Caco-2 (cell line): ENCODE measurements at regions not wholly inside any gene's neighbourhood (a gene's known extent, or its start where the extent isn't known, plus 50 kb on each side); places are given as distances from the start of the nearest gene placed in this dataset.

ENCODE experiments used
- BruUV-seq: library from RNA; stranded (reverse); fragments of 400-500 nt; replicated peaks from 2 replicates; lab custom pipeline; 2021; lab: Mats Ljungman, UMichigan
- CTCF ChIA-PET: fragments of 300-600 bp; sonication (Branson Sonifier 250); formaldehyde crosslinking; loops from one replicate; lab custom pipeline; 2022; ENCODE audit warnings: antibody characterized with exemption; lab: Charles Lee
- POLR2A ChIA-PET: fragments of 300-600 bp; sonication (Branson Sonifier 250); formaldehyde crosslinking; loops from one replicate; lab custom pipeline; 2022; ENCODE audit warnings: antibody characterized with exemption; lab: Charles Lee
- DNase-seq, 2 experiments: peaks; one replicate each; pipeline versions ENCODE4 v3.0.0 to v3.0.0-alpha.2; 2020 to 2022
- H3K27me3 ChIP-seq: replicated peaks from 2 replicates; pipeline ENCODE4 v1.6.0; 2011; ENCODE audit warnings: low read length; ENCODE audit not compliant: control insufficient read depth, insufficient read depth
- H3K36me3 ChIP-seq: 2 replicates; pipeline ENCODE4 v1.5.1; 2011; ENCODE audit warnings: low read length; ENCODE audit not compliant: control insufficient read depth, insufficient read depth
- H3K4me1 ChIP-seq: fragments of 250-450 bp; sonication (Bioruptor Pico); 2 replicates; pipeline ENCODE4 v1.5.1; 2020; ENCODE audit warnings: mild to moderate bottlenecking
- H3K4me3 ChIP-seq: 2 replicates; pipeline ENCODE4 v1.5.1; 2011; ENCODE audit warnings: low read depth, mild to moderate bottlenecking, control low read depth, low read length
- H3K9me3 ChIP-seq: fragments of 250-450 bp; sonication (Bioruptor Pico); 2 replicates; pipeline ENCODE4 v1.5.1; 2020; ENCODE audit warnings: mild to moderate bottlenecking, moderate library complexity
- H3K27ac Mint-ChIP-seq: one replicate; pipeline ENCODE4 v1.8.0; 2022; ENCODE audit warnings: mixed read lengths; ENCODE audit not compliant: unreplicated experiment
- H3K27me3 Mint-ChIP-seq: one replicate; pipeline ENCODE4 v1.8.0; 2022; ENCODE audit warnings: mixed read lengths; ENCODE audit not compliant: insufficient read depth, unreplicated experiment
- H3K36me3 Mint-ChIP-seq: one replicate; pipeline ENCODE4 v1.8.0; 2022; ENCODE audit warnings: mild to moderate bottlenecking, mixed read lengths; ENCODE audit not compliant: insufficient read depth, unreplicated experiment
- H3K4me1 Mint-ChIP-seq: one replicate; pipeline ENCODE4 v1.8.0; 2022; ENCODE audit warnings: low read depth, mixed read lengths; ENCODE audit not compliant: unreplicated experiment
- H3K4me3 Mint-ChIP-seq: one replicate; pipeline ENCODE4 v1.8.0; 2022; ENCODE audit warnings: mild to moderate bottlenecking, moderate library complexity, mixed read lengths; ENCODE audit not compliant: unreplicated experiment
- H3K9me3 Mint-ChIP-seq: one replicate; pipeline ENCODE4 v1.8.0; 2022; ENCODE audit warnings: mixed read lengths; ENCODE audit not compliant: unreplicated experiment
- intact Hi-C: fragments of 100-400 bp; cut with micrococcal nuclease; formaldehyde crosslinking; loops from one replicate; pipeline ENCODE4 v1.10.0; 2022; ENCODE audit not compliant: unreplicated experiment
- TF ChIP-seq, protein P1 (sequence below), 2 experiments: fragments of 200-600 bp in 1 of 2; IDR thresholded peaks; 1 replicate in 1 of 2; 2 replicates in 1 of 2; pipeline versions ENCODE4 v1.5.1 to v1.8.0; 2011 to 2022; ENCODE audit warnings: antibody characterized with exemption in 1 of 2, control low read depth in 1 of 2, inconsistent platforms in 1 of 2, low read depth in 1 of 2, low read length in 1 of 2, mild to moderate bottlenecking in 1 of 2, moderate library complexity in 1 of 2; ENCODE audit not compliant: insufficient read depth in 1 of 2, severe bottlenecking in 1 of 2, unreplicated experiment in 1 of 2

GRCh38 chr21:34022627-34023335, 50.6 kb upstream of the MRPS6 start:
- peaks cover 12% of the 10 kb centered on the region for H3K9me3 Mint-ChIP-seq
- no peak for DNase-seq
- no peak overlapping the region for H3K4me3 Mint-ChIP-seq
- peaks cover 5% of the 10 kb centered on the region for H3K4me1 Mint-ChIP-seq
- Histone ChIP-seq H3K4me3 (no peak overlapping the region), H3K4me1 (peaks cover 37% of the 10 kb centered on the region), H3K27me3 (no peaks in the 10 kb centered on the region), H3K9me3 (peaks cover 7% of the 10 kb centered on the region; the same call in 1 of the 2 replicates), H3K36me3 (no peaks in the 10 kb centered on the region)
- BruUV-seq: no TSS peak
- H3K27me3 Mint-ChIP-seq: no peaks in the 10 kb centered on the region
- no peaks in the 10 kb centered on the region for H3K36me3 Mint-ChIP-seq
- ChIA-PET CTCF (interaction anchor here (0.6 to 1.5 kb wide), 4 partner anchors 80 to 179 kb away, joined by 3 to 5 read pairs (median 3); no protein-coding TSS in a partner anchor), POLR2A (interaction anchor here (0.5 to 1.4 kb wide), 3 partner anchors 51 to 1714 kb away, joined by 3 to 4 read pairs (median 3); partner anchors contain the start of genes MRPS6 and SLC5A3)
- intact Hi-C loops: loop anchor here (5.0 kb wide), 1 partner anchor 55 kb away; no protein-coding TSS in a partner anchor
- TF ChIP-seq, protein P1, sequence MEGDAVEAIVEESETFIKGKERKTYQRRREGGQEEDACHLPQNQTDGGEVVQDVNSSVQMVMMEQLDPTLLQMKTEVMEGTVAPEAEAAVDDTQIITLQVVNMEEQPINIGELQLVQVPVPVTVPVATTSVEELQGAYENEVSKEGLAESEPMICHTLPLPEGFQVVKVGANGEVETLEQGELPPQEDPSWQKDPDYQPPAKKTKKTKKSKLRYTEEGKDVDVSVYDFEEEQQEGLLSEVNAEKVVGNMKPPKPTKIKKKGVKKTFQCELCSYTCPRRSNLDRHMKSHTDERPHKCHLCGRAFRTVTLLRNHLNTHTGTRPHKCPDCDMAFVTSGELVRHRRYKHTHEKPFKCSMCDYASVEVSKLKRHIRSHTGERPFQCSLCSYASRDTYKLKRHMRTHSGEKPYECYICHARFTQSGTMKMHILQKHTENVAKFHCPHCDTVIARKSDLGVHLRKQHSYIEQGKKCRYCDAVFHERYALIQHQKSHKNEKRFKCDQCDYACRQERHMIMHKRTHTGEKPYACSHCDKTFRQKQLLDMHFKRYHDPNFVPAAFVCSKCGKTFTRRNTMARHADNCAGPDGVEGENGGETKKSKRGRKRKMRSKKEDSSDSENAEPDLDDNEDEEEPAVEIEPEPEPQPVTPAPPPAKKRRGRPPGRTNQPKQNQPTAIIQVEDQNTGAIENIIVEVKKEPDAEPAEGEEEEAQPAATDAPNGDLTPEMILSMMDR (IDR thresholded peaks at IDR 0.05; ENCODE audit: insufficient read depth in 1 of 2, low read depth in 1 of 2, low read length in 1 of 2, severe bottlenecking in 1 of 2, unreplicated experiment in 1 of 2): no peak
- H3K27ac Mint-ChIP-seq: no peak overlapping the region

- Mint-ChIP-seq H3K36me3 (no peaks in the 10 kb centered on the region), H3K27ac (no peak overlapping the region), H3K4me3 (no peak overlapping the region), H3K27me3 (no peaks in the 10 kb centered on the region), H3K4me1 (peaks cover 5% of the 10 kb centered on the region), H3K9me3 (peaks cover 6% of the 10 kb centered on the region)
- Histone ChIP-seq H3K4me3 (no peak overlapping the region), H3K36me3 (no peaks in the 10 kb centered on the region), H3K4me1 (peaks cover 43% of the 10 kb centered on the region), H3K27me3 (no peaks in the 10 kb centered on the region), H3K9me3 (no peaks in the 10 kb centered on the region)
- TF ChIP-seq, protein P1 (IDR thresholded peaks at IDR 0.05; ENCODE audit: insufficient read depth in 1 of 2, low read depth in 1 of 2, low read length in 1 of 2, severe bottlenecking in 1 of 2, unreplicated experiment in 1 of 2): no peak
- BruUV-seq: no TSS peak
- POLR2A ChIA-PET: interaction anchor here (1.4 kb wide), 1 partner anchor 52 kb away, joined by 3 read pairs; the partner anchor contains the start of genes MRPS6 and SLC5A3
- CTCF ChIA-PET: interaction anchor here (1.5 kb wide), 1 partner anchor 98 kb away, joined by 5 read pairs; no protein-coding TSS in a partner anchor
- intact Hi-C loops: loop anchor here (5.0 kb wide), 1 partner anchor 54 kb away; no protein-coding TSS in a partner anchor
- DNase-seq: no peak
These were observed 51.7 kb upstream of the MRPS6 start for GRCh38 chr21:34021726-34022125.

DNA sequence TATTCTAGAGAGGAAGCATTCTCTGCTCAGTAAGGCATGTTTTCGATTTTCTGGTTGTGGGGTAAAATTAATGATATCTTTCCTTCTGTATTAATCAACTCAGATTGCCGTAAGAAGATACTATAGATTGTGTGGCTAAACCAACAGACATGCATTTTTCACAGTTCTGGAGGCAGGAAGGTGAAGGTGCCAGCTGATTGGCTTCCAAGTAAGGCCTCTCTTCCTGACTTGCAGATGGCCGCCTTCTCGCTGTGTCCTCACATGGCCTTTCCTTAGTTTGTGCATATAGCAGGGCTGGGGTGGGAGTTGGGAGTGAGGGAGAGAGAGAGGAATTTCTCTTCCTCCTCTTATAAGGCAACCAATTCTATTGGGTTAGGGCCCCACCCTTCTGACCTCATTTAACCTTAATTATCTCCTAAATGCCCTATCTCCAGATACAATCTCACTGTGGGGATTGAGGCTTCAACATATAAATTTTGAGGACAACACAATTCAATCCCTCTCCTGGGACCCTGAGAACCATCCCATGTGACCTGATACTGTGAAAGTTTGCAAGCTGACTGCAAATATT, 52.3 kb upstream of the MRPS6 start:
- Mint-ChIP-seq H3K4me3 (no peak overlapping the region), H3K36me3 (no peaks in the 10 kb centered on the region), H3K9me3 (no peaks in the 10 kb centered on the region), H3K4me1 (peaks cover 5% of the 10 kb centered on the region), H3K27me3 (no peaks in the 10 kb centered on the region), H3K27ac (no peak overlapping the region)
- Histone ChIP-seq H3K36me3 (no peaks in the 10 kb centered on the region), H3K4me1 (peaks cover 43% of the 10 kb centered on the region), H3K27me3 (no peaks in the 10 kb centered on the region), H3K9me3 (no peaks in the 10 kb centered on the region), H3K4me3 (no peak overlapping the region)
- no TSS peak for BruUV-seq
- DNase-seq: no peak
- TF ChIP-seq, protein P1 (IDR thresholded peaks at IDR 0.05; ENCODE audit: insufficient read depth in 1 of 2, low read depth in 1 of 2, low read length in 1 of 2, severe bottlenecking in 1 of 2, unreplicated experiment in 1 of 2): no peak
- intact Hi-C loops: loop anchor here (5.0 kb wide), 1 partner anchor 54 kb away; no protein-coding TSS in a partner anchor
- POLR2A ChIA-PET: no interaction called here
- CTCF ChIA-PET: no interaction called here
